Urinary bladder (tissue), 3 donors: ENCODE measurements at regions not wholly inside any gene's neighbourhood (a gene's known extent, or its start where the extent isn't known, plus 50 kb on each side); places are given as distances from the start of the nearest gene placed in this dataset.

Experiments
- DNase-seq: peaks from one replicate; pipeline ENCODE4 v3.0.0-alpha.2; 2015; ENCODE audit errors: extremely low spot score
- H3K27ac ChIP-seq: one replicate; pipeline ENCODE4 v1.5.1; 2013; ENCODE audit warnings: low read depth, mild to moderate bottlenecking, moderate library complexity
- H3K36me3 ChIP-seq: one replicate; pipeline ENCODE4 v1.6.1; 2013; ENCODE audit warnings: mild to moderate bottlenecking, moderate library complexity; ENCODE audit not compliant: insufficient read depth
- H3K4me1 ChIP-seq: one replicate; pipeline ENCODE4 v1.6.1; 2013; ENCODE audit warnings: mild to moderate bottlenecking, moderate library complexity; ENCODE audit not compliant: insufficient read depth
- H3K4me3 ChIP-seq: one replicate; pipeline ENCODE4 v1.5.1; 2013; ENCODE audit warnings: low read depth, low read length
- WGBS: extraction: QIAGEN DNeasy Blood & Tissue Kit; methylation state at CpG from one replicate; pipeline ENCODE4 v1.1.7; 2013; 5-methylcytosine and 5-hydroxymethylcytosine counted together
- donor health status: healthy with polysubstance abuse.
- donor health status: healthy.

DNA sequence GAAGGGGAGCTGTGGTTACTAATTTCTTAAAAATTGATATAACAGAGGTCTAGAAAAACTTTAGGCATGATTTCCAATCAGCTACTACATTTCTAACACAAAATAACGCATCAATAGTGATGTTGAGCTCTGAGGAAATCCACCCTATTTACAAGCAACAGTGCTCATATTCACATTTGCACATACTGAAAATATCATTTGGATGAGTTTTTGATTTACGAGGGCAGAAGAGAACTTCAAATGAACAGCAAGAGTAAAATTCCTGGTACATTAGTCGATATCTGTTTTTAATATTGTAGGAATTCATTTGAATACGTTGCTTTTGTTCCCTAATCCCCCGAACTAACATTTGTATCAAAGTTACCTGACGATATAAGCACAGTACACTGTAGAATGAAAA, 761.0 kb upstream of the POU3F3 start:
- 78% methylated on average over 6 of the region's 6 CpGs for WGBS
- no peak overlapping the region for H3K27ac ChIP-seq
- H3K4me1 ChIP-seq: no peaks in the 10 kb centered on the region
- no peak overlapping the region for H3K4me3 ChIP-seq
- no peaks in the 10 kb centered on the region for H3K36me3 ChIP-seq
- no peak for DNase-seq

DNA sequence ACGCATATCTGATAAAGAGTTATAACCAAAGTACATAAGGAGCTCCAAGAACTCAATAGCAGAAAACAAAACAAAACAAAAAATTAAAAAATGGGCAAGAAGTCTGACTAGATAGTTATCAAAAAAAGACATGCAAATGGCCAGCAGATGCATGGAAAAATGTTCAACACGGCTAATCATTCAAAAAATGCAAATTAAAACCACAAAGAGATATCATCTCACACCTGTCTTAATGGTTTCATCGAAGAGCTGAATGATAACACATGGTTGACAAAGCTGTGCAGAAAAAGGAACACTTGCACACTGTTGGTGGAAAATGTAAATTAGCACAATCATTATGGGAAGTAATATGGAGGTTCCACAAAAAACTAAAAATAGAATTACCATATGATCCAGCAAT, 751.3 kb upstream of the POU3F3 start:
- no peak for DNase-seq
- H3K27ac ChIP-seq: no peak overlapping the region
- H3K4me3 ChIP-seq: no peak overlapping the region
- no peaks in the 10 kb centered on the region for H3K4me1 ChIP-seq
- WGBS: 71% methylated on average over 3 of the region's 3 CpGs
- H3K36me3 ChIP-seq: no peaks in the 10 kb centered on the region

- no peaks in the 10 kb centered on the region for H3K36me3 ChIP-seq
- WGBS: 82% methylated on average over 8 of the region's 8 CpGs
- H3K27ac ChIP-seq: no peak overlapping the region
- H3K4me1 ChIP-seq: no peaks in the 10 kb centered on the region
- DNase-seq: no peak
- H3K4me3 ChIP-seq: no peak overlapping the region
Measured at GRCh38 chr2:104109356-104109755, 744.6 kb upstream of the POU3F3 start.

- no peak for DNase-seq
- Histone ChIP-seq H3K27ac (no peak overlapping the region), H3K4me3 (no peak overlapping the region), H3K36me3 (no peaks in the 10 kb centered on the region), H3K4me1 (no peaks in the 10 kb centered on the region)
- 67% methylated on average over 2 of the region's 2 CpGs for WGBS
Measured at GRCh38 chr2:104118889-104119288, 735.0 kb upstream of the POU3F3 start.

- no peak for DNase-seq
- Histone ChIP-seq H3K36me3 (no peaks in the 10 kb centered on the region), H3K4me1 (no peaks in the 10 kb centered on the region), H3K4me3 (no peak overlapping the region), H3K27ac (no peak overlapping the region)
- WGBS: 84% methylated on average over 4 of the region's 4 CpGs
Measured at GRCh38 chr2:104120171-104120570, 733.7 kb upstream of the POU3F3 start.

DNA sequence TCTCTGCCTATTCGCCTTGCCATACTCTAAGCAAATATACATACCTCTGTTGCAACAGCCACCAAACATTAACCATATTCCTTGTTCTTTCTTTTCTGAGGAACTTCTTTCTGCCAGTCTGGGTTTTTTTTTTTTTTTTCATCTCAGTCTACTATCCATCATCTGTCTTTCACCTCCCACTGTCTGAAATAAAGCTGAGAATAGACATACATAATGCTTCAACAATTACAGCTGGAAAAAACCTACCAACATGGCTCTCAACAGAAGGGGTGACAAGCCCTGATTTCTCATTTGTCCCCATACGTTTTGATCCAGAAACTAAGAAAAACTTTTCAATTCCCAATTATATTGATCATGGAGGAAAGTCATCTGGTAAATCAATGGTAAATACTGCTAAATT, 728.8 kb upstream of the POU3F3 start:
- Histone ChIP-seq H3K27ac (no peak overlapping the region), H3K4me1 (no peaks in the 10 kb centered on the region), H3K36me3 (no peaks in the 10 kb centered on the region), H3K4me3 (no peak overlapping the region)
- WGBS: 62% methylated on average over 2 of the region's 2 CpGs
- no peak for DNase-seq

DNA sequence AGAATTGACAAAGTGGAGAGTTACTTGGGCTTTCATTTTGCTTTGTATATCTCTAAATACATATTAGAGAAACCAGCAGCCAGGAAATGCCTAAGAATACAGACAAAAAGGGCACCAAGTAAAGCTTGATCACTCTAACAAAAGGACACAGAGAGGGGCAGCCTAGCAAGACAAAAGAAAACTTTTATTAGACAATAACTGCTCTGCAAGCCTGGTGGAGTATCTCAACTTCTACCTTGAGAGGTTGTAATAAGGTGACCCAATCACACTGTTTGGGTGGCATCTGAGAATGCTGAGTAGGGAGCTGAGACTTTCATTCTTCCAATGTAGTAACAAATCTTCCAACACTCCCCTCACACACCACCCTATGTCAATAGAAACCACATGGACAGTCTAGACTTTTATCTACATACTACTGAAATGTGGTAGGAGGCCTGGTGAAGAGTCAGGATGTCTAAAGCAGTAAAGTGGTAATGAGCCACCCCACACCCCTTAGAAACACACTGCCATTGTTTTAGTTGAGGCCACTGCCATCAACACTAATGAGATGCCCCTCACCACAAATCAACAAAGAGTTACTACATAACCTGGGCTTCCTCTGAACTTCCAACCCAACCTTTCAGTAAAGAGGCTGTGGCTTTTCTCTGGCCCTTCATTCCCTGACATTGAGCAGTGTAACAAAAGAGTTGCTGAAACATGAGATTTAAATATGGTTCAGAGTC, 726.7 kb upstream of the POU3F3 start:
- Histone ChIP-seq H3K4me3 (no peak overlapping the region), H3K4me1 (no peaks in the 10 kb centered on the region), H3K36me3 (no peaks in the 10 kb centered on the region), H3K27ac (no peak overlapping the region)
- DNase-seq: no peak

DNA sequence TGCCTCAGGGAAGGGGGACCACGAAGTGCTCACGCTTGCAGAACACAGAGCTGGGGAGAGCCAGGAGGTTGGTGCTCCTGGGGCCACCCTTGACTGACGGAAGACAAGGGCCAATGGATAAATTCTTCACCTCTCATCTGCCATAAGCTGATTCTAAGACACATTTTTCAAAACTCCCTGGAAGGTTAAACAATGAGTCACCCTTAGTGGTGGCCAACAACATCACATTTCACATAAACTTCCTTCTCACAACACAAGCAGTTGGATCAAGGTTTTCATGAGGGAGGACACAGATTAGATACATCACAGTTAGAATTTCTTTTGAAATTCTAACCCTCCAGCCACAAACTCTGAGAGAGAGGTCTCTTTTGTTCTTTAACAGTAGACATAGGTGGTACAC, 713.6 kb upstream of the POU3F3 start:
- DNase-seq: no peak
- no peak overlapping the region for H3K4me3 ChIP-seq
- H3K27ac ChIP-seq: no peak overlapping the region
- H3K4me1 ChIP-seq: no peaks in the 10 kb centered on the region
- no peaks in the 10 kb centered on the region for H3K36me3 ChIP-seq
- 78% methylated on average over 3 of the region's 3 CpGs for WGBS

GRCh38 chr2:104158191-104158590, 695.7 kb upstream of the POU3F3 start:
- DNase-seq: no peak
- Histone ChIP-seq H3K36me3 (no peaks in the 10 kb centered on the region), H3K4me3 (no peak overlapping the region), H3K4me1 (no peaks in the 10 kb centered on the region), H3K27ac (no peak overlapping the region)
- 55% methylated on average over 4 of the region's 4 CpGs for WGBS

DNA sequence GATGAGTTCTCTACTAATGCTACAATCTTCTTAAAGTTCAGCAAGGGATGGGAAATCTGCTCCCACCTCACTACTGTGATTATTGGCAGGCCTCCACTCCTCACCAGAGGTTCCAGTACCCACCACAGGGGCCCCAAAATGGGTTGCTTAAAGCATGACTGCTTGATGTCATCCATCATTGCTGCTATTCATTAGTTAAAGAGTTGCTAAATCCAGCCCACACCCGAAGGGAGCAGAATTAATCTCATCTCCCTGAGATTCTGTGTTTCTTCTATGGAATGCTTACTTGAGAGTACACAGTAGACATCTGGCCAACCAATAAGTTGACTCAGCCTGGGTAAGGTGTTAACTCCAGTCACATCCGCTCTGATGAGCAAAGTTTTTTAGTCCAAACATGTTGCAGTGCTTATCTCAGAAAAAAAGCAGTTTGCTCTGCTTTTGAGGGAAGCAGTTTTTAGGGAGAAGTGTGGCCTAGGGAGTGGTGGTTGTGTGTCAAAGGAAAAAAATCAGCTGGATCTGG, 690.2 kb upstream of the POU3F3 start:
- Histone ChIP-seq H3K36me3 (no peaks in the 10 kb centered on the region), H3K27ac (no peak overlapping the region), H3K4me1 (no peaks in the 10 kb centered on the region), H3K4me3 (no peak overlapping the region)
- WGBS: 51% methylated on average over 2 of the region's 2 CpGs
- no peak for DNase-seq

DNA sequence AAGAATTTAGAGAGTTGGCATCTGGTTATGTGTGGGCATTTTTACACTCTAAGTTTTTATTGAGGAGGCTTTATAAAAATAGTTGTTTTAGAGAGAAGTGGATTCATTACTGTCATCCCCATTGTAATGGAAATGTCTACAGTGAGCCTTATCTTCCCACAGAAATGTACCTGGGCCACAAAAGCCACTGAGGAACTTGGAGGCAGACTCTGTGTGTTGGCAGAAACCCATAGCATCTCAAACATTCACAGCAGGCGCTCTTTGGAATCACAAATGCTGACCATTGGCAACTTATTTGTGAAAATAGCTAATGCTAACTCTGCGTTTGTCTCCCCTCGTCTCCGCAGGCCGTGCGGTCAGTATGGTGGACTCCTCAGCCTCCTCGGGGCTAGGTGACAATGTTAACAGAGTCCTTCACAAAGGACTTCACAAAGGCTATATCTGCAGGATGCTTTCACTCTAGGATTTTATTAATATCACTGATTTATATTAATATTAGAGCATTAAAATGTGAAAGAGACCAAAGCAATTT, 689.1 kb upstream of the POU3F3 start:
- no peak for DNase-seq
- H3K36me3 ChIP-seq: no peaks in the 10 kb centered on the region
- H3K4me1 ChIP-seq: no peaks in the 10 kb centered on the region
- WGBS: 85% methylated on average over 7 of the region's 7 CpGs
- H3K27ac ChIP-seq: no peak overlapping the region
- no peak overlapping the region for H3K4me3 ChIP-seq

DNA sequence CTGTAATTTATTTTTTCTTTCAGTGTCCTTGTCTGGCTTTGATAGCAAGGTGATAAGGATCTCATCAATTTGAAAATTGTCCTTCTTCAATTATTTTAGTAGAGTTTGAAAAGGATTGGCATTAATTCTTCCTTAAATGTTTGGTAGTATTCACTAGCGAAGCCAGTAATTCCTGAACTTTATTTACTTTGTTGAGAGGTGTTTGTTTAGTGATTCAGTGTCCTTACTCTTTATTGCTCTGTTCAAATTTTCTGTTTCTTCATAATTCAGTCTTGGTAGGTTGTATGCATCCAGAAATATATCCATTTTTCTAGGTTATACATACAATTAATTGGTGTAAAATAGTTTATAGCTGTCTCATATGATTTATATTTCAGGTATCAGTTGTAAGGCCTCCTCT, 676.7 kb upstream of the POU3F3 start:
- WGBS: 75% methylated on average over 1 of the region's 1 CpG
- H3K27ac ChIP-seq: no peak overlapping the region
- H3K4me1 ChIP-seq: no peaks in the 10 kb centered on the region
- H3K4me3 ChIP-seq: no peak overlapping the region
- H3K36me3 ChIP-seq: no peaks in the 10 kb centered on the region
- no peak for DNase-seq

DNA sequence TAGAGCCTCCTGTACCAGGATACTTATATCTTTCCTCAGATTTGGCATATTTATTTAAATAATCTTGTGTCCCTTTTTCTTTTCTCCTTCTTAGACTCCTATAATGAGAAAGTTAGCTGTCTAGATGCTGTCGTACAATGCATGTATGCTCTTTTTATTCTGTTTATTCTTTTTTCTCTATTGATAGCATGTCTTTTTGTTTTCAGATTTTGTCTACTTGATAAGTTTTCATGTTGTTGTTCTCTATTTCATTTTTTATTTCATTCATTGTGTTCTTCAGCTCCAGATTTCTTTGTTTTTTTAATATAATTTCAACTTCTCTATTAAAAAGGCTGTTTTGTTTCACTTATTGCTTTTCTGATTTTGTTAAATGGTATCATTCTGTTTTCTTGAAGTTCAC, 674.3 kb upstream of the POU3F3 start:
- Histone ChIP-seq H3K27ac (no peak overlapping the region), H3K4me1 (no peaks in the 10 kb centered on the region), H3K36me3 (no peaks in the 10 kb centered on the region), H3K4me3 (no peak overlapping the region)
- no peak for DNase-seq
- 98% methylated on average over 1 of the region's 1 CpG for WGBS

- no peaks in the 10 kb centered on the region for H3K36me3 ChIP-seq
- H3K4me1 ChIP-seq: no peaks in the 10 kb centered on the region
- H3K27ac ChIP-seq: no peak overlapping the region
- H3K4me3 ChIP-seq: no peak overlapping the region
- WGBS: 82% methylated on average over 2 of the region's 2 CpGs
- DNase-seq: no peak
Measured at GRCh38 chr2:104200533-104201168, 653.3 kb upstream of the POU3F3 start.
